Osteocyte (in vitro differentiated cells): ENCODE measurements at regions not wholly inside any gene's neighbourhood (a gene's known extent, or its start where the extent isn't known, plus 50 kb on each side); places are given as distances from the start of the nearest gene placed in this dataset.
A peak's percentile ranks its signal among the peaks of the same experiment; 100 is the strongest.

Experiments
- DNase-seq: peaks from one replicate; pipeline ENCODE4 v3.0.0; 2021; ENCODE audit warnings: mixed read lengths; ENCODE audit not compliant: unreplicated experiment; ENCODE audit errors: extremely low spot score
- H3K27ac Mint-ChIP-seq: one replicate; pipeline ENCODE4 v1.8.0; 2021; ENCODE audit warnings: mild to moderate bottlenecking, mixed read lengths; ENCODE audit not compliant: unreplicated experiment
- H3K27me3 Mint-ChIP-seq: one replicate; pipeline ENCODE4 v1.8.0; 2021; ENCODE audit warnings: mixed read lengths; ENCODE audit not compliant: unreplicated experiment
- H3K36me3 Mint-ChIP-seq: one replicate; pipeline ENCODE4 v1.8.0; 2021; ENCODE audit warnings: mixed read lengths; ENCODE audit not compliant: unreplicated experiment
- H3K4me1 Mint-ChIP-seq: one replicate; pipeline ENCODE4 v1.8.0; 2021; ENCODE audit warnings: mixed read lengths; ENCODE audit not compliant: unreplicated experiment
- H3K4me3 Mint-ChIP-seq: one replicate; pipeline ENCODE4 v1.8.0; 2021; ENCODE audit warnings: mild to moderate bottlenecking, moderate library complexity, mixed read lengths; ENCODE audit not compliant: unreplicated experiment
- H3K9me3 Mint-ChIP-seq: one replicate; pipeline ENCODE4 v1.8.0; 2021; ENCODE audit warnings: mixed read lengths; ENCODE audit not compliant: unreplicated experiment
- CTCF ChIP-seq: fragments of 200-600 bp; sonication (generic); IDR thresholded peaks from 2 replicates; pipeline ENCODE4 v1.5.0; 2021; ENCODE audit warnings: antibody characterized with exemption, mild to moderate bottlenecking, moderate library complexity

DNA sequence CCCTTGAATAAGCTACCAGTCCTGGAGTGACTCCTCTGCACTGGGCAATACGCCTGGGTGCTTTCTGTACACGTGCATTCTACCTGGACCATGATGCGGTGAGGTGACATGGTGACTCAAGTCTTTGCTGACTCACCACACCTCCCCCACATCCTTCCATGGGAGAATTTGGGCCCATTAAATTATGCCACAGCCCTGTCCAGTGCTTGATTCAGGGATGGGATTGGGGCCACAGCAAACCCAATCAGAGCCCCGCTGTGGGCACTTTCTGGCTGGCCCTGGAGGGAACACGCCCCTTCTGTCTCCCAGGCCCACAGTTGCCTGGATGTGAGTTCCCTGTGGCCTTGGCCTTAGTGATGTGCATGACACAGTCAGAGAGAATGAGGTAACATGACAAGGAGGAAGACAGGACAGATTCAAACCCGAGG lies 86.9 kb downstream of the LRRC30 start:
- Mint-ChIP-seq H3K27me3 (peaks cover 12% of the 10 kb centered on the region), H3K4me1 (no peaks in the 10 kb centered on the region), H3K4me3 (no peak overlapping the region), H3K9me3 (peaks cover 4% of the 10 kb centered on the region), H3K36me3 (no peaks in the 10 kb centered on the region), H3K27ac (no peak overlapping the region)
- no peak for TF ChIP-seq CTCF
- peak; percentile 64 for DNase-seq

GRCh38 chr18:7319161-7319560 lies 88.3 kb downstream of the LRRC30 start:
- no peak for TF ChIP-seq CTCF
- Mint-ChIP-seq H3K27me3 (peaks cover 18% of the 10 kb centered on the region), H3K4me1 (no peaks in the 10 kb centered on the region), H3K9me3 (no peaks in the 10 kb centered on the region), H3K36me3 (no peaks in the 10 kb centered on the region), H3K27ac (no peak overlapping the region), H3K4me3 (no peak overlapping the region)
- peak; percentile 54 for DNase-seq

GRCh38 chr18:7321831-7322230 lies 90.9 kb downstream of the LRRC30 start:
- Mint-ChIP-seq H3K27me3 (peaks cover 29% of the 10 kb centered on the region), H3K4me1 (no peaks in the 10 kb centered on the region), H3K27ac (no peak overlapping the region), H3K4me3 (no peak overlapping the region), H3K36me3 (no peaks in the 10 kb centered on the region), H3K9me3 (no peaks in the 10 kb centered on the region)
- DNase-seq = peak; percentile 5
- TF ChIP-seq CTCF = no peak

DNA sequence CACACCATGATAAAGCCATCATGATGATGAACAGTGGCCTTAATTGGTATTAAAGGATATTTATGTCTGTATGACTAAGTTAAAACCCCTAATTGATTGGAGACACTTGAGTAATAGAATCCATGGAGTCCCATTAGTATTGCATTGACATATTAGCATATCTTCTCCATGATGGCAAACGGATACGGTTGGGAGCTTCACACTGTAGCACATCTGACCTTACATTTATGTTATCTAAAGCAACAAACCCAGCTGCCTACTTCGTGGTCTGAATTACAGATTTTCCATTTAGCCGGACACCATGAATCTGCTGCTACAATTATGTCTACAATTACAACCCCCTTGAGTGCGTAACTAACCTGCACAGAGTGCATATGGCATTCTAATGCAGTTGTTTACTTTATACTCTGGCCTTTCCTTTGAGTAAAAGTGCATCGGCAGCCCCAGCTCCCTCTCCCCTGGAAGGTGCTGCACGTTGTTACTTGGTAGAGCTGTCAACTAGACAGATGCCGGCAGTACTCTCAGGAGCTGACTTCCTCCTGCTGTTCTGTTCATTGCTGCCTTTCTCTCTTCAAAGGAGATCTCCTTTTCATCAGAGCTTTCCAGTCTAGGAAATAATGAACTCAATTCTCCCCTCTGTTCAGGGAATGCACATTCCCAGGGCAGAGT lies 92.1 kb downstream of the LRRC30 start:
- TF ChIP-seq CTCF = no peak
- H3K4me3 Mint-ChIP-seq = no peak overlapping the region
- peaks cover 29% of the 10 kb centered on the region for H3K27me3 Mint-ChIP-seq
- H3K36me3 Mint-ChIP-seq = no peaks in the 10 kb centered on the region
- H3K4me1 Mint-ChIP-seq = no peaks in the 10 kb centered on the region
- no peaks in the 10 kb centered on the region for H3K9me3 Mint-ChIP-seq
- DNase-seq = no peak
- no peak overlapping the region for H3K27ac Mint-ChIP-seq

GRCh38 chr18:7325126-7325430 lies 94.2 kb downstream of the LRRC30 start:
- Mint-ChIP-seq H3K36me3 (no peaks in the 10 kb centered on the region), H3K4me3 (no peak overlapping the region), H3K4me1 (no peaks in the 10 kb centered on the region), H3K27me3 (peaks cover 25% of the 10 kb centered on the region), H3K27ac (no peak overlapping the region), H3K9me3 (no peaks in the 10 kb centered on the region)
- no peak for DNase-seq
- TF ChIP-seq CTCF = no peak
